COLO829 (cell line): ENCODE measurements at regions not wholly inside any gene's neighbourhood (a gene's known extent, or its start where the extent isn't known, plus 50 kb on each side); places are given as distances from the start of the nearest gene placed in this dataset.
A peak's percentile ranks its signal among the peaks of the same experiment; 100 is the strongest.

Source experiments
- DNase-seq: peaks from one replicate; pipeline ENCODE4 v3.0.0; 2012; ENCODE audit warnings: low spot score

DNA sequence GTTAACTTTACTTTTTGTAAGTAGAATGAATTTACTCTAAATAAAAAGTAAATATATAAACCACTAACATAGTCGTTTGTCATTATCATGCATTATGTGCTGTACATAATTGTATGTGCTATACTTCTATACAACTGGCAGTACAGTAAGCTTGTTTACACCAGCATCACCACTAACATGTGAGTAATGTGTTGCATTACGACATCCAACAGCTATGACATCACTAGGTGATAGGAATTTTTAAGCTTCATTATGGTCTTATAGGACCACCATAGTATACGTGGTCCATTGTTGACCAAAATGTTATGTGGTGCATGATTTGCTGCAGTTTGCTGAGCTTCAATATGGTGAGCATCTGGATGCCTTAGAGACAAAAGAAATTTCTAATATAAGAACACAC lies 819.1 kb upstream of the GRAMD2B start:
- DNase-seq: no peak

DNA sequence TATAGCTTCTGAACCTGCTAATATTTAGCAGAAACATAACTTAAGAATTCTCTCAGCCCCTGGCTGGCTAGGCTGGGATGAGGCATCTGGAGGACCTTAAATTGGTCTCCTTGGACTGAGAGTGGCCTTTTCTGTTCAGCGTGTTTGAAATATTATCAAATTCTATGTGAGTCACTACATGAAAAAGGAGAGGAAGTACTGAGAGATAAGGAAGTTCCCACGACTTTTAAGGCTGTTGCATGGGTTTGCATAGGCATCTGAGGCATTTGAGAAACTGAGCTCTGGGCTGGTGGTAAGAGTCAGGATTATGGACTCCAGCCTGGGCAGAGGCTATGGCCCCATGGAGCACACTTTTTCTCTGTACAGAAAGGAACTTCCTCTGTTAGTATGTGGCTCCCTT lies 816.2 kb upstream of the GRAMD2B start:
- no peak for DNase-seq

DNA sequence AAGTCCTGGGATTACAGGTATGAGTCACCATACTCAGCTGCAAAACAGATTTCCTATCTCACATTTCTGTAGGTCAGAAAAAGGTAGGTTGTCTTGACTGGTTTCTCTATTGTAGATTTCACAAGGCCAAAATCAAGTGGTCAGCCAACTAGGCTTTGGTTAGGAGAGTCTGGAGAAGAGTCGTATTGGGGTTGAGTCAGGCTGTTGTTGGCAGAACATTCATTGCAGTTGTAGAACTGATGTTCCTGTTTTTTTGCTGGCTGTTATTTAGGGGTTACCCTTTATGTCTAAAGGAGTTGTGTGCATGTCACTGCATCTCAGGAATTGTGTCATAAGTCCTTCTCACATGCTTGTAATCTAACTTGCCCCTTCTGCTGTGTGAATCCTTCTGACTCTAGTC lies 814.2 kb upstream of the GRAMD2B start:
- no peak for DNase-seq

DNA sequence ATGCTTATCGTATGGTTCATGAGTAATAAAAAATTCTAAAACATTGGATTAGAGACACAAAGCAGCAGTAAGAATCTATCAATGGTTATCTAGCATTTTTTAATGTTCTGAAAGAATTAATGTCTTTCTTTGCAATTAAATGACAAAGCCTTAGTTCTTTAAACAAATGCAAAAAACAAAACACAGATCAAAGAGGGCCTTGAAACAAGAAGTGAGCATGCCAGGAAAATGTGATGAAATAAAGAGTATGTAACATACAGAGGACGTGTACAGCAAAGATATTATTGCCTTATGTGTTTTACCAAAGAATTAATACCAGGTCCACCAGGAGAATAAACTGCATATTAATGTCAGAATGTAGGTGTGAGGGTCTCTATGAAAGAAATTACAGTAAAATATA lies 812.3 kb upstream of the GRAMD2B start:
- DNase-seq: no peak

DNA sequence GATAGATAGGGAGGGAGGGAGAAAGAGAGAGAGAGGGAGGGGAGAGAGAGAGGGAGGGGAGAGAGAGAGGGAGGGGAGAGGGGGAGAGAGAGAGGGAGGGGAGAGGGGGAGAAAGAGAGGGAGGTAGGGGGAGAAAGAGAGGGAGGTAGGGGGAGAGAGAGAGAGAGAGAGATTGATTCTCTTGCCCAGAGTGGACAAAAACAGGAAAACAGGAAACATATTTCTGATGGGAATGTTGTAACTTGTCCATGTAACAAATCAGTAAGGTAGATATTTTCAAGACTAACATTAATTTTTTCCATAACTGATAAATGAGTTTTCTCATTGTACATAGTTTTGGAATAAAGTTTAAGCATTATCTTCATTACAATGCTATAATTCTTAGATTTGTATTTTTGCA lies 811.7 kb upstream of the GRAMD2B start:
- DNase-seq: no peak

DNA sequence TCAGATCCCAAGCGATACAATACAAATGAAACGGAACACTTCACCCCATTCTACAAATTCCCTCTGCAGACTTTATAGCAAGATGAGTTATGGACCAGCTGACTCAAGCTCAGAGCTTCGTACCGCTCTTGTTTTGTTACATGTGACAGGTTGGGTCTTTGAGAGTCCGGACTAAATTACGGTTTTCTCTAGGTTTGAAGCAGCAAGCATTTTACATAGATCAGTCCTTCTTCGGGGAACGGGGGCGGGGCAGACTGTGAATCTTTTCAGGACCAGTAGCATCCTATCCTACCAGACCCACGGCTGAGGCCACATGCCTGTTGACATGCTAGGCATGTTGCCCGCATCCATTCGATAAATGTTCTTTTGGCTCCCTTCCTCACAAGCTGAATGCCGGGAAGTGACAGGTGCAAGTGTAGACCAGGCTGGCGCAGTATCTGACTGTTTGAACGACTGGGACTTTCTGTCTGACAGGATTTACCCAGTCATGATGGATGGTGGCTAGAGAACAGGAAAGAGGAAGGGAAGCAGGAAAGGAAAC lies 811.0 kb upstream of the GRAMD2B start:
- DNase-seq: no peak

DNA sequence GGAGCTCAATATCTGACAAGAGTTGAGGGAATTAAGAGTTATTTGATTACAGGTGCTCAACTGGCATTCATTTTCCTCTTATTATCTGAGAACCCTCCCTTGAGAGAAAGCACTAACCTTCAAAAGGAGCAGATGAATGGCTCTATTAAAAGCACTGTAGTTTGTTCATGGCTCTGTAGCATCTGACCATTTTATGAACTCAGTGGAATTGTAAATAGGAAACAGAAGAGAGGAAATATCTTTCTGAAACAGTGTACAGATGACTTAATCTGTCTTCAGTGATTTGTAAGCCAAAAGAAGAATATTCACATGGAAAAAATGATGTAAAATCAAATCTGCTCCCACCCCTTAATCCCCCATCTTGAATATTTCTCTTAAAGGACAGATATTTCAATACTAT lies 810.4 kb upstream of the GRAMD2B start:
- DNase-seq: no peak

DNA sequence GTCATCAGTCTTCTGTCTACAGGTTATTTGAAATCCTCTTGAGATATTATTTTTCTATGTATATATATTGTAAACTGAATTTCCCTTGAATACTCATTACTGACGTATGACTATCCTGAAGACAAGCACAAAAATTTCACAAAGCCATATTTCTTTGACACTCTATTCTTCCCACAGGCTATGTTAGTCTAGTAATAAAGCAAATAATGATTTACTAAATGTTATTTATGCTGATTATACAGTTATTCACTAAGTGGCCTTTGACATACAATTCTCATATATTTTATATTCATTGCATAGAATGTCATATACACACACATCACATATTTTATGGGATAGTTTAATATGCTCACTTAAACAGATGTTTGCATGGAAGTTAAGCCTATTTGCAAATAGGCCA lies 793.0 kb upstream of the GRAMD2B start:
- no peak for DNase-seq

DNA sequence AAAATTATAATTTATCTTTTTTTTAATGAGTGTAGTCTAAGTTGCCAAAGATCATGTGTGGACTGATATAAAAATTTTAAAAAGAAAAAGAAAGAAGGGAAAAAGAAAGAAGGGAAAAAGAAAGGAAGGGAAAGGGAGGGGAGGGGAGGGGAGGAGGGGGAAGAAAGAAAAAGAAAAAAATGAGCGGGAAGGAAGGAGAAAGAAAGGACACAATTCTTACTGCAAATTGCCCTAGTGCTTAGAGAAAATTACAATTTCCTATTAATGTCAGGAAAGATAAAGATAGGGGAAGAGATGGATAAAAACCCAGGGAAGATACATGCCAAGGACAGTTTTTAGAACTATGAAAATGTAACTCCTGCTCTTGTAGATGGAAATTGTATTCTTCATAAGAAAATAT lies 789.7 kb upstream of the GRAMD2B start:
- no peak for DNase-seq

DNA sequence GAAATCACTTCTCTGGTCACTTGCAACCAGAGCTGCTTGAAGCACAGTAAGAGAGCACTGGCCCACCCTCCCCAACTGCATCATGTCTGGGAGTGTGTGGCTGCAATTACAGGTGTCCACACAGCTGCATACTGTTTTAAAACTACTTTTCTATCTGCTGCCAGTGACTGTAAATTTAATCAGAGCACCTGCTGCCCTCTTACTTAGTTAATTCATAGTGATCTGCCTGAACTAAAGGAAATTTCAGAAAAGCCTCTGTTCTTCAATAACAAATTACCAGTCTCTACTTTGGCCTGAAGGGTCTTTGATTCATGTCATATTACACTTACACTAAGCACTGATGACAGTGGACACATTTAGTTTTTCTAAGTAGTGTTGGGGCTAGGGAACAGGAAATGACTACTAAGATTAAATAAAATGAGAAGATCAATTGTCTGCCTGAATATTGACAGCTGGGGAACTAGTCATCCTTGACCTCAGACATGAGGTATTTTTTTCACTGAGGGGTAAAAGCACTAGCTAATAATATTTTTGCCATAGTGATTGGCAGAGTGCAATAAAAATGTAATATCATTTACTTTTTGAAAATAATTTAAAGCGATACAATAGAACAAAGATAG lies 788.9 kb upstream of the GRAMD2B start:
- DNase-seq: no peak

DNA sequence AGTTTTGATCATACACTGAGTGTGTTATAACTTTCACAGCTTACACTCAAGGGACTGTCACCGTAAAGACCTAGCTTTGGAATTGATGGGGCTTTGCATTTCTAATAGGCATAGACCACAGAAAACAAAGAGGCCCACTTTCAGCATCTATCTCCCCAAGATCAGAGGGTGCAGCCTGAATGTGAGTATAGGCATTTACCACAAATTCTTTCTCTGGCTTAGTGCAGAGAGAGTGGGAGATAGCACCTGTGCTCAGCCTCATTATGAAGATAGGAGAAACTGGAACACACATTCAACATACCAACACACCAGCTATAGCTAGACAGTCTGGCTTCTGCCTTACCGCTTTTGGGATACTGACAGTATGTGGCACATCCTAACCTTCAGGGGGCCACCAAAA lies 783.4 kb upstream of the GRAMD2B start:
- no peak for DNase-seq

DNA sequence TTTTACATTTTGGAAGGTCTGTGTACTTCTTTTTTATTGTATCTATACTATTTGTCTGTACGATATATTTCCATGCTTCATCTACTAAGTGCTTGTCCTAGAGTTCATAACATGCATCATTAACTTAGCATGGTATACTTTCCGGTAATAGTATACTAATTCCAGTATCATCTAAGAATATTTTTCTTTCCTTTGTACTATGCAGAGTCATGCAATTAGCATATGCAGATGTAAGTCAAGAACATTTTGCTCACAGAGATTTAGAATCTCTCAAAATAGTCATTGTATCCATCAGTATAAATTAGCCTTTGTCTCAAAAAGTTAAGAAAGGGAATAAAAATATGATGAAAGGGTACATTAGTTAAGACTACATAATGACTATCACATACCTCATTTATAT lies 770.4 kb upstream of the GRAMD2B start:
- no peak for DNase-seq

DNA sequence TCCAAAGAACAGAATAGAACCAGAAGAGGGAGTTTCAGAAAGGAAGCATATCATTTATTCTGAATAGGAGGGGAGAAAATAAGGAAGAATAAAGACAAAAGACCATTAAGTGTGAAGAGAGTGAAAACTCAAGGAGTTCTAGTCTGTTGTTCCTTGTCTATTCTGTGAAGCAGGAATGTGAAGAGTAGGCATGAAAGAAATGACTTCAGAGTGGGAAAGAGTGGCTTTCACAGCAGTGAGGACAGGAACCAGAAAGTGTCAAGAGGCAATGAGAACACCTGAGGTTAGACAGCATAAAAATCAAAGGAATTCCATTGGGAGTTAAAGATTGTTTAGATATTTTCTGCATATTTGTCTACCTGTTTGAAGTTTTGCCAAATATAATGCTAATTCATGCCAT lies 768.8 kb upstream of the GRAMD2B start:
- DNase-seq: no peak

DNA sequence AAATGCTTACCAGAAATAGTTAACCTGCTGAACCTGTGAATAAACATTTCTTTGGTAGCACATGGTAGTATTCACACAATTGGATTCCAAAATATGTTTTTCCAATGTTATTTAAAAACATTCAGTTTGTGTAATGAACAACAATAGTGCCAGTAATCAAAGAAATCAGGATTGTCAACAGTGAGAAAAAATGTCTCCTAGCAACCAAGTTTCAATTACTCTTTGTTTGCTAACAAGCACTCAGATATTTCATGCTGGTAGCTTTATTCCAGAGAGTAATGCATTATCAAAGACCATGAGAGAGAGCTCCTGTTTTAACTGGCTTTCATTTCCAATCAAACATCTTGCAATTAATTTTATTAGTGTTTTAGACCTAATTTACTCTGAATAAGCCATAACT lies 768.1 kb upstream of the GRAMD2B start:
- no peak for DNase-seq

DNA sequence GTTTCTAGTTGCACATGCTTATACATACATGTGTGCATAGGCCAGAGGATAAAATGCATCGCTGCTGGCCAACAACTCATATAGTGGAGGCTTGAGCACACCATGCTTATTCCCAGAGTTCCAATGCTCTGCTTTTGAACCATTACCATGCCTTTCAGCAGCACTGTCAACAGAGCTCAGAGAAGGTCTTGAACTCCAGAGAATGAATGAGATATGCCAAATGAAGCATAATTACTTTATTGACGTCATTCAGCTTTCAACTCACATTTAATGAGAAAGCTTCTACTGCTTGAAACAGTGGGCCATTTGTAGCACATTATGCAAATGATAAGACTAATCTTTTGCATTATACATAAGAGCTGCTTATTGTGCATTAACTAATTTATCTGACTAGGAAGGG lies 765.3 kb upstream of the GRAMD2B start:
- peak; percentile 56 for DNase-seq

DNA sequence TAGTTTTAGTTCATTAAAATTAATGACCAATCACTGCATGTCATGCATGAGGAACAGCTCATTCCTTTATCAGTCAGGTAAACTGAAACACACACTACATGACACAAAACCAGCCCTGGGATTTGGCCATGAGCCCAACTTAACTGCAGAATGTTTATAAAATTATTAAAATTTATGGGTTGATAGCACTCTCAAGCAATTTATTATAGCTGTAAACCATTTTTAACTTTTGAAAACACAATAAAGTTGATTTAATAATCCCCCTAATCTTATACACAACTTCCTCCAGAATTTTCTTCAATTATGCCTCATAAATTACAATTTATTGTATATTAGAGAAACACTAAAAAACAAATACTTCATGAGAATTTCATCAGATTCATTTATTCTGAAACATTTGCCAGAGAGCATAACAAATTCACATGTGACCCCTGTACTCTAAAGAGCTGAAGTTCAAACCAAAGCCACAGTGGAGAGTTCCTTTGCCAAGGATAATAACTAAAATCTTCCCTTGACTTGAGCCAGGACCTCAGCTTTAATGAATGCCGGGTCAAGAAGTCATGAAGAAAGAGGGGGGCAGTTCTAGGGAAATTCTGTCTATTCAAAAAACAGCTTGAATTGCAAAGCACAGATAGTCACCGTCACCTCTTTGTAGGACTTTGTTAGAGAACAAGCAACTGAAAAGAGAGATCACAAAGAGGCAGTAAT lies 763.7 kb upstream of the GRAMD2B start:
- no peak for DNase-seq

DNA sequence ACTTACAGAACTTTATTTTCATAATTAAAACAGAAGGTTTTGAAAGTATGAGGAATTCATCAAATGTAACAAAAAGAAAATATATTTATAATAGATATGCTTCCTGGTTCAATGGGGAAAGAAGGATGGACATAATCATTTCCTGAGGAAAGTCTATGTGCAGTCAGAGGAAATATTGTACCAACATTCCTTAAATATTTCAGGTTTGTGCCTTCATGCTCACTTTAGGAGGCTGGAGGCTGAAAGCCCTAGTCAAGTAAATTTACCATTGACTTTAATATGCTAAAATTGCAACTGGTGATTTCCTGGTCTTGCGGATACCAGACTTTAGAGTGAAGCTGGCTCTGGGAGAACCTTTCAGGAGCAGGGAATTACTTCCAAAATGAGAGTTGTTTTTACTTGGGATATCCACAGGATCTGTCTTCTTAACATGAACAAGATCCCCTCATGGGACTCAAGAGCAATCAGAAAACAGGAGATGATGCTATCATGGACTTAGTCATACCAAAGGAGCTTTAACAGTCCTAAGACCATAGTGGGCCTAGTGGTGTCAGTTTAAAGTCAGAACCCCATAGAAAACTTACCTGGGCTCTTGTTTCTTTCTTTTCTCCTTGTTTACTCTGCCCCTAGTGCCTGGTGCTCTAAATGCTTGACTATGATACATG lies 762.8 kb upstream of the GRAMD2B start:
- DNase-seq: no peak

DNA sequence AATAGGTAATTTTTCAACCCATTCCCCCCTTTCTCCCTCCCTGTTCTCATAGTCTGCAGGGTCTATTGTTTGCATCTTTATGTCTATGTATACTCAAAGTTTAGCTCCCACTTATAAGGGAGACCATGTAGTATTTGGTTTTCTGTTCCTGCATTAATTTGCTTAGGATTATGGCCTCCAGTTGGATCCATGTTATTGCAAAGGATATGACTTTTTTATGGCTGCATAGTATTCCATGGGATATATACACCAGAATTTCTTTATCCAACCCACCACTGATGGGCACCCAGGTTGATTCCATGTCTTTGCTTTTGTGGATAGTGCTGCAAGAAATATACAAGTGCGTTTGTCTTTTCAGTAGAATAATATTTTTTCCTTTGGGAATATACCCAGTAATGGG lies 761.6 kb upstream of the GRAMD2B start:
- no peak for DNase-seq

DNA sequence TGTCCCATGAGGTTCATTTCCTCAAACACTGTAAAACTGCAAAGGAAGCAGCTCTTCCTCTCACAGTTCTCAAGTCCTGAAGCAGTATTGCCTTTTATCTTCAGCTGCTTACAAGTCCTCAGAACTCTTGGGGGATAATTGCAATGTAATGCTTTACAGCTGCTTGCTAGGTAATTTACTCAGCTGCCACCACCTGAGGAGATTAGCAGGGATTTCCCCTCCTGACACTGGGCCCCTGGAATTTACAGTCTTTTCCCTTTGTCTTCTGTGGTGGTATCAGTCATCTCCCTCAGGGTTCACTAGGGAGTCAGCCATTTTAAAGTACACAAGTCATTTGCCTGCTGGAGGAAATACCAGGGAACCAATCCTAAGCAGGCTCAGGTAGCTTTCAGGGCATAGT lies 754.3 kb upstream of the GRAMD2B start:
- DNase-seq: no peak

DNA sequence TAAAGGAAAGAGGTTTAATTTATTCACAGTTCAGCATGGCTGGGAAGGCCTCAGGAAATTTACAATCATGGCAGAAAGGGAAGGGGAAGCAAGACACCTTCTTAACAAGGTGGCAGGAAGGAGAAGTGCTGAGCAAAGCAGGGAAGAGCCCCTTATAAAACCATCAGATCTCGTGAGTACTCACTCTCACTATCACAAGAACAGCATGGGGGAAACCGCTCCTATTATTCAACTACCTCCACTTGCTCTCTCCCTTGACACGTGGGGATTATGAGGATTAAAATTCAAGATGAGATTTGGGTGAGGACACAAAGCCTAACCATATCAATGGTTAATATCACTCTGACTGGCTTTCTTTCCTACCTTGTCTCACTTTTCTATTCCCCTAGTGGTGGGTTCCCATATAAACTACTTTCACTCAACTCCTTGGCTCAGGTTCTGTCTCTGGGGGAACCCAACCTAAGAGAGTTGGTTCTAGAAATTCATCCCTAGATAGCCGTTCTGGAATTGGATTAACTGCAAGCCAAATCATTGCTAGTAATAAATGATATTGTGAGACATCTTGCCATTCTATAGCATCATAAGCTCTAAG lies 749.8 kb upstream of the GRAMD2B start:
- no peak for DNase-seq

DNA sequence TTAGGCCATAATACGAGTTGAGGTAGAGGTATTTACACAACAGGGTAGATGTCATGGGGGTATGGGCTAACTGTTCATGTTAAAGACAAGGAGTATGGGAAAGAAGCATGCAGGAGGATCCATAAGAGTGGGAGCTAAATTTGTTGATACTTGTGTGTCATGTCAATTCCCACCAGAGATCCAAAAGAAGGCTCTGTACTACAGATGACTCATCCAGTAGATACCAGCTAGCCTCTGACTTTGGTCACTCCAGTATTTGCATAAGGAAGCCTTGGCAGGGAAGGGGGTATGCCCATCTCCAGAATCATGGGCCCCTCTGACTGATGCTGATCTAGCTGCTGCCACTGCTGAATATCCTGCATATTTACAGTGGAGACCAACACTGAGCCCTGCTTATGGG lies 743.7 kb upstream of the GRAMD2B start:
- no peak for DNase-seq

DNA sequence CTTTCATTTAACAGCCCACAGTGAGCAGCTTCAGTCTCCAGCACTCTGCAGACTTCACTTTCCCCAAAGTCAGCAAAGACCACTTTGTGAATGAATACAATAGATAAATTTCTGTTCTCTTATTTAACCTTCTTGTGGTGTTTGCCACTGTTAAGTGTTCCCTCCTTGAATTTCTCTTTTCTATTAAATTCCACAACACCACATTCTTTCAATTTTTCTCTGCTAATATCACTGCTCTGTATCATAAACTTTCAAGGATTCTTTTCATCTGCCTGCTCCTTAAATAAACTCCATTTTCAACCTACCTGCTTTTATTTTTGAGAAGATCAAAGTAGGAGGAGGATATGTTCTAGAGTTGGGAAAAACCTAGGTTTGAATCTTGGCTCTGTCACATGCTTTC lies 739.5 kb upstream of the GRAMD2B start:
- DNase-seq: no peak

DNA sequence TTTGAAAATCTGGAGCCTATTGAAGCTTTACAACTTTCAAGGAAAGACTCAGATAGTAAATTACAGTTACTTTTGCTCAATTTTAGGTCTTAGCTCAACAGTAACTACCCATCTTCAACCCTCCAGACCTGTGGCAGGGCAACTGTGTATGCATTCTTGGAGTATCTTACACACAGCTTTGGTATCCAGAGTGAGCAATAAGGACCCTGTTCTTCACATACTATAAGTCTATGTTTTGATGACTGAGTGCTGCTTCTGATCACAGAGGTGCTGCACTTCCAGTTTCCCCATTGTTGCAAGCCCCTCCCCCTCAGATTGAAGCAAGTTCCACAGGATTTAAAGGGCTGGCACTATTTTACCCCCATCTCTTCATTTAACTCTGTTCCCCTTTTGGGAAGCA lies 737.4 kb upstream of the GRAMD2B start:
- DNase-seq: no peak
